IMR-90 (cell line): ENCODE measurements at regions not wholly inside any gene's neighbourhood (a gene's known extent, or its start where the extent isn't known, plus 50 kb on each side); places are given as distances from the start of the nearest gene placed in this dataset.
A peak's percentile ranks its signal among the peaks of the same experiment; 100 is the strongest.

Source experiments
- ATAC-seq: fragments of 200-7000 bp; cut with Tn5 transposase; 2 replicates; pipeline ENCODE4 v1.9.1; 2020; ENCODE audit warnings: low read depth, mild to moderate bottlenecking, moderate library complexity
- BruUV-seq: library from RNA; stranded (reverse); fragments of 400-500 nt; replicated peaks from 2 replicates; lab custom pipeline; 2021; lab: Mats Ljungman, UMichigan
- CTCF ChIA-PET: fragments of 300-600 bp; formaldehyde crosslinking; extraction: SDS; loops from one replicate; lab custom pipeline; 2021; ENCODE audit warnings: antibody characterized with exemption; lab: Yijun Ruan, JAX
- POLR2A ChIA-PET: fragments of 300-600 bp; sonication (Branson Sonifier 250); formaldehyde crosslinking; loops from one replicate; lab custom pipeline; 2022; ENCODE audit warnings: antibody characterized with exemption; ENCODE audit not compliant: unreplicated experiment; lab: Charles Lee
- DNase-seq: peaks from one replicate; pipeline ENCODE4 v3.0.0; 2013
- H2AFZ ChIP-seq: replicated peaks from 2 replicates; pipeline ENCODE3; 2013; ENCODE audit warnings: low read length, mild to moderate bottlenecking; ENCODE audit not compliant: poor library complexity
- H2AK5ac ChIP-seq: 2 replicates; pipeline ENCODE4 v1.6.1; 2013; ENCODE audit warnings: low read depth, low read length, inconsistent platforms
- H2AK9ac ChIP-seq: replicated peaks from 2 replicates; pipeline ENCODE3; 2013; ENCODE audit warnings: mild to moderate bottlenecking, low read depth, low read length, moderate library complexity; ENCODE audit not compliant: poor library complexity
- H2BK120ac ChIP-seq: 2 replicates; pipeline ENCODE4 v1.6.1; 2013; ENCODE audit warnings: low read depth, low read length, inconsistent platforms
- H2BK15ac ChIP-seq: 3 replicates; pipeline ENCODE4 v1.6.1; 2013; ENCODE audit warnings: low read depth, low read length, inconsistent platforms
- H2BK20ac ChIP-seq: 2 replicates; pipeline ENCODE4 v1.6.1; 2013; ENCODE audit warnings: low read depth, mild to moderate bottlenecking, inconsistent platforms, low read length, moderate library complexity
- H2BK5ac ChIP-seq: 2 replicates; pipeline ENCODE4 v1.6.1; 2013; ENCODE audit warnings: mild to moderate bottlenecking, low read depth, low read length, inconsistent platforms; ENCODE audit not compliant: poor library complexity, severe bottlenecking
- H3K14ac ChIP-seq: replicated peaks from 2 replicates; pipeline ENCODE4 v1.6.1; 2013; ENCODE audit warnings: low read depth, low read length, inconsistent platforms
- H3K18ac ChIP-seq: 2 replicates; pipeline ENCODE4 v1.6.1; 2013; ENCODE audit warnings: low read depth, low read length, control low read depth
- H3K23ac ChIP-seq: 2 replicates; pipeline ENCODE4 v1.6.1; 2013; ENCODE audit warnings: low read depth, low read length, inconsistent platforms
- H3K27ac ChIP-seq: 2 replicates; pipeline ENCODE4 v1.5.1; 2013; ENCODE audit warnings: mild to moderate bottlenecking, control low read depth, low read length; ENCODE audit not compliant: insufficient read depth
- H3K27me3 ChIP-seq: 2 replicates; pipeline ENCODE4 v1.6.1; 2013; ENCODE audit warnings: low read length; ENCODE audit not compliant: control insufficient read depth, insufficient read depth
- H3K36me3 ChIP-seq: 2 replicates; pipeline ENCODE4 v1.6.1; 2013; ENCODE audit warnings: low read length, mixed read lengths; ENCODE audit not compliant: control insufficient read depth, insufficient read depth
- H3K4ac ChIP-seq: 2 replicates; pipeline ENCODE4 v1.6.1; 2013; ENCODE audit warnings: low read depth, low read length, inconsistent platforms
- H3K4me1 ChIP-seq: 2 replicates; pipeline ENCODE4 v1.6.1; 2013; ENCODE audit warnings: low read length, mixed read lengths; ENCODE audit not compliant: control insufficient read depth, insufficient read depth
- H3K4me2 ChIP-seq: 2 replicates; pipeline ENCODE4 v1.6.1; 2013; ENCODE audit warnings: low read depth, mild to moderate bottlenecking, control low read depth, low read length, moderate library complexity
- H3K4me3 ChIP-seq: 2 replicates; pipeline ENCODE4 v1.5.1; 2013; ENCODE audit warnings: low read depth, mild to moderate bottlenecking, control low read depth, low read length, moderate library complexity; ENCODE audit not compliant: insufficient read depth
- H3K56ac ChIP-seq: 2 replicates; pipeline ENCODE4 v1.6.1; 2013; ENCODE audit warnings: low read length, inconsistent platforms; ENCODE audit not compliant: insufficient read depth; ENCODE audit errors: extremely low read depth
- H3K79me1 ChIP-seq, 2 experiments: 2 replicates each; pipeline ENCODE4 v1.6.1; 2013; ENCODE audit warnings: low read length in 2 of 2, inconsistent platforms in 1 of 2, low read depth in 1 of 2
- H3K9ac ChIP-seq: 2 replicates; pipeline ENCODE4 v1.6.1; 2013; ENCODE audit warnings: low read depth, low read length, control low read depth
- H3K9me1 ChIP-seq: 2 replicates; pipeline ENCODE4 v1.6.1; 2013; ENCODE audit warnings: low read length, inconsistent platforms; ENCODE audit not compliant: insufficient read depth
- H3K9me3 ChIP-seq: 2 replicates; pipeline ENCODE4 v1.6.1; 2013; ENCODE audit warnings: low read length; ENCODE audit not compliant: control insufficient read depth, insufficient read depth
- H4K20me1 ChIP-seq: 2 replicates; pipeline ENCODE4 v1.6.1; 2013; ENCODE audit warnings: low read length, inconsistent platforms; ENCODE audit not compliant: insufficient read depth
- H4K5ac ChIP-seq: 2 replicates; pipeline ENCODE4 v1.6.1; 2013; ENCODE audit warnings: mild to moderate bottlenecking, low read depth, low read length, control low read depth
- H4K8ac ChIP-seq, 2 experiments: 2 replicates each; pipeline ENCODE4 v1.6.1; 2013; ENCODE audit warnings: low read depth in 2 of 2, low read length in 2 of 2, control low read depth in 1 of 2, inconsistent platforms in 1 of 2
- H4K91ac ChIP-seq: 2 replicates; pipeline ENCODE4 v1.6.1; 2013; ENCODE audit warnings: low read depth, low read length, inconsistent platforms; ENCODE audit not compliant: insufficient read depth
- CTCF ChIP-seq: conservative IDR thresholded peaks from 2 replicates; pipeline ENCODE4 v1.5.1; 2012; ENCODE audit warnings: mild to moderate bottlenecking, low read depth, low read length, improper control_type of control experiment
- FOS ChIP-seq: fragments of 150-350 bp; IDR thresholded peaks from 2 replicates; pipeline ENCODE4 v1.6.1; 2016; ENCODE audit warnings: low read depth, low read length
- NFE2L2 ChIP-seq: fragments of 150-350 bp; IDR thresholded peaks from 2 replicates; pipeline ENCODE4 v1.6.1; 2016; ENCODE audit warnings: low read depth, mild to moderate bottlenecking, low read length
- WGBS, 2 experiments: methylation state at CpG; one replicate each; pipeline versions ENCODE4 v1.1.5 to v1.1.7; 2013; ENCODE audit warnings: missing lambda C conversion rate in 2 of 2; ENCODE audit not compliant: insufficient read length in 1 of 2; ENCODE audit errors: extremely low coverage in 2 of 2; 5-methylcytosine and 5-hydroxymethylcytosine counted together
- dilution Hi-C: fragments of 300-500 bp; cut with HindIII; formaldehyde crosslinking; loops from one replicate; pipeline ENCODE4 v1.14.3; 2018; ENCODE audit warnings: low sequenced_read_pairs; ENCODE audit not compliant: unreplicated experiment
- in situ Hi-C: fragments of 300-500 bp; cut with MboI; formaldehyde crosslinking; loops from 3 replicates; pipeline ENCODE4 v1.14.3; 2019; ENCODE audit warnings: low sequenced_read_pairs, inconsistent platforms, mixed read lengths
- intact Hi-C: fragments of 100-400 bp; cut with micrococcal nuclease; formaldehyde crosslinking; loops from 2 replicates; pipeline ENCODE4 v1.10.0; 2022

- no peak for TF ChIP-seq CTCF
These were observed 229.2 kb upstream of the MAP3K1 start (continued) for GRCh38 chr5:56585999-56586691.

DNA sequence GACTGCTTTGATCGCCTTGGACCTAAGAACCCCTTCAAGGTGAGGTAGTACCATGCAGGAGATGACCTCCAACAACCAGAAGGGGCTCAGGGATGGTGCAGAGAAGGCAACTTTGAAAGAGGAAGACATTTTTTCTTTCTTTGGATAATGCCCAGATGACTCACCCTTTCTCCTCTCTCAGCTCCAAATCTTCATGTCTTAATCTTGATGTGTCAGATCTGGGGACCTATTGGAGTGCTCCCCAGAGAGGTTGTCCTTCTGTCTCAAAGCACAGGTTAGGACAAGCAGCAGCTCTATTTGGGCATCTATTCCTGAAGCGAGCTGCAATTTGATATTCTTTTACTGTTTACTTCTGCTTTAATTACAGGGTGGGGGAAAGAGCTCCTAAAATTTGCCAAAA lies 229.9 kb upstream of the MAP3K1 start:
- in situ Hi-C loops: no loop called here
- Histone ChIP-seq H4K5ac (no peak overlapping the region; the same call in 1 of the 2 replicates), H4K8ac (no peak overlapping the region), H2AK5ac (peak overlapping the region; percentile 27; the same call in 1 of the 2 replicates), H3K9ac (no peak overlapping the region), H3K56ac (no peak overlapping the region), H3K9me1 (peaks cover 5% of the 10 kb centered on the region), H2BK5ac (no peak overlapping the region), H4K91ac (0 out of 2 replicates have a peak overlapping the region, but pooled peaks have one; percentile 19), H2AFZ (peak overlapping the region; percentile 38), H3K27ac (no peak overlapping the region), H3K14ac (peak overlapping the region; percentile 38; the same call in 1 of the 2 replicates), H2BK20ac (no peak overlapping the region), H3K27me3 (peaks cover 3% of the 10 kb centered on the region; the same call in 1 of the 2 replicates), H3K9me3 (no peaks in the 10 kb centered on the region; the same call in 1 of the 2 replicates), H3K4me1 (peaks cover 5% of the 10 kb centered on the region), H3K36me3 (no peaks in the 10 kb centered on the region), H3K4ac (no peak overlapping the region), H3K23ac (no peak overlapping the region), H3K4me2 (no peak overlapping the region), H3K79me1 (no peaks in the 10 kb centered on the region), H3K18ac (peak overlapping the region; percentile 33; the same call in 1 of the 2 replicates), H3K4me3 (no peak overlapping the region), H2BK120ac (no peak overlapping the region), H2AK9ac (no peak overlapping the region), H2BK15ac (peak overlapping the region; percentile 3; the same call in 1 of the 3 replicates), H4K20me1 (no peaks in the 10 kb centered on the region)
- DNase-seq (peak; percentile 63), ATAC-seq (peak; percentile 64)
- TF ChIP-seq FOS (peak; percentile 71), NFE2L2 (no peak)
- CTCF ChIA-PET: interaction anchor here (1.0 kb wide), 1 partner anchor 16 kb away, joined by 3 read pairs; no protein-coding TSS in a partner anchor
- no CpG with 5 or more reads among the region's 2 CpGs for WGBS, 2 experiments
- POLR2A ChIA-PET: interaction anchor here (0.5 kb wide), 1 partner anchor 541 kb away, joined by 4 read pairs; no protein-coding TSS in a partner anchor
- intact Hi-C loops: no loop called here
- no TSS peak for BruUV-seq
- dilution Hi-C loops: no loop called here
